Hepatocyte (in vitro differentiated cells): ENCODE measurements at regions not wholly inside any gene's neighbourhood (a gene's known extent, or its start where the extent isn't known, plus 50 kb on each side); places are given as distances from the start of the nearest gene placed in this dataset.

Source experiments
- EZH2 ChIP-seq: fragments of 200-600 bp; sonication (generic); IDR thresholded peaks from 2 replicates; pipeline ENCODE4 v1.6.1; 2016; ENCODE audit warnings: antibody characterized with exemption, mild to moderate bottlenecking, borderline replicate concordance
- EZH2phosphoT487 ChIP-seq: fragments of 200-600 bp; sonication (generic); IDR thresholded peaks from one replicate; pipeline ENCODE4 v1.6.1; 2018; ENCODE audit warnings: antibody characterized with exemption, mild to moderate bottlenecking, low read depth, moderate library complexity; ENCODE audit not compliant: unreplicated experiment, severe bottlenecking

- TF ChIP-seq EZH2phosphoT487 (no peak), EZH2 (no peak)
These were observed 1126.4 kb upstream of the SEMA6A start for GRCh38 chr5:117701062-117701461.
